B cell (primary cell): ENCODE measurements at regions not wholly inside any gene's neighbourhood (a gene's known extent, or its start where the extent isn't known, plus 50 kb on each side); places are given as distances from the start of the nearest gene placed in this dataset.

ENCODE experiments used
- CTCF ChIP-seq: fragments of 200-600 bp; IDR thresholded peaks from one replicate; pipeline ENCODE4 v1.8.0; 2022; ENCODE audit warnings: antibody characterized with exemption, mild to moderate bottlenecking
- EZH2 ChIP-seq: IDR thresholded peaks from 2 replicates; pipeline ENCODE4 v1.6.1; 2012; ENCODE audit warnings: borderline replicate concordance, low read depth, mild to moderate bottlenecking, moderate library complexity, low read length; ENCODE audit not compliant: insufficient read depth, poor library complexity, severe bottlenecking

DNA sequence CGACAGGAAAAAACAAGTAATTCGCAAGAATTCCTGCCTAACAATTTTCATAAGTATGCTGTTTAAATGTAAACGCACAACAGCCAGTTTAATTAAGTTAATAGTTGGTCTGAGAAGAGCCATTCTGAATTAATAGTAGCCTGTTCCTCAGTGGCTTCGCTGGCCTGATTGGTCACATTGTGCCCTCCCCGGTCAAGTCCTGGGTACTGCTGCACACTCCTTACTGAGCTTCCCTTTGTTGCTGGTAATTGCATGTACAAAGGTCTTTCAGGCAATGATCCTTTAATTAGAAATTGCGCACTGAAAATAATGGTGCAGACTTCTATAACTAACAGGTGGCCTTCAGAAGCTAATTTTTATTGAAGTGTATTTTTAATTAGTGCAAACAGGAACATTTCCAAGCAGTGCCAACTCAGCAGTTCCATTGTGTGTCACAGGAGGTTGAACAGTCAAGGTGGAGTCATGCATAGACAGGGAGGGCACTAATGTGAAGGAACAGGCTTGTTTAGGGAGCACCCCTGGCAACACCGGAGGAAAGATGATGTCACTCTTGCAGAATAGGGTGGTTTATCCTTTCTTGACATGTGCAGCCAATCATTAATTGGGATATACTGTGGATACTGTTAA, 92.6 kb upstream of the SLC22A23 start:
- TF ChIP-seq CTCF (no peak), EZH2 (no peak)
